HepG2 (cell line): ENCODE measurements at regions not wholly inside any gene's neighbourhood (a gene's known extent, or its start where the extent isn't known, plus 50 kb on each side); places are given as distances from the start of the nearest gene placed in this dataset.

ENCODE experiments used
- BORCS8-MEF2B ChIP-seq: sonication (generic); formaldehyde crosslinking; IDR thresholded peaks from 2 replicates; pipeline ENCODE4 v1.8.0; 2022; ENCODE audit warnings: mild to moderate bottlenecking, missing genetic modification reagents
- CBX1 ChIP-seq: IDR thresholded peaks from one replicate; pipeline ENCODE4 v1.6.1; 2016; ENCODE audit warnings: antibody characterized with exemption, low read depth
- FOXM1 ChIP-seq: sonication (generic); formaldehyde crosslinking; IDR thresholded peaks from 2 replicates; pipeline ENCODE4 v1.5.0; 2020; ENCODE audit warnings: missing genetic modification reagents
- FOXP1 ChIP-seq, 2 experiments: fragments of 450-650 bp in 1 of 2; IDR thresholded peaks; 2 replicates each; pipeline ENCODE4 v1.6.1; 2017 to 2018; ENCODE audit warnings: antibody characterized with exemption in 1 of 2
- HDAC6 ChIP-seq: fragments of 200-600 bp; sonication (generic); IDR thresholded peaks from 2 replicates; pipeline ENCODE4 v1.7.0; 2017; ENCODE audit warnings: mild to moderate bottlenecking, antibody characterized with exemption, low read length, low read depth
- HES4 ChIP-seq: sonication (generic); formaldehyde crosslinking; IDR thresholded peaks from 2 replicates; pipeline ENCODE4 v1.9.0; 2021; ENCODE audit warnings: mild to moderate bottlenecking, missing genetic modification reagents, borderline replicate concordance
- IRF2 ChIP-seq: IDR thresholded peaks from 2 replicates; pipeline ENCODE4 v1.6.1; 2018; ENCODE audit warnings: missing genetic modification reagents, missing compliant biosample characterization
- IRX3 ChIP-seq: sonication (generic); formaldehyde crosslinking; IDR thresholded peaks from 2 replicates; pipeline ENCODE4 v1.8.1; 2023; ENCODE audit warnings: mild to moderate bottlenecking, low read depth, missing genetic modification reagents, borderline replicate concordance
- KIAA2018 ChIP-seq: sonication (generic); formaldehyde crosslinking; IDR thresholded peaks from 2 replicates; pipeline ENCODE4 v1.5.0; 2020; ENCODE audit warnings: mild to moderate bottlenecking, missing genetic modification reagents, borderline replicate concordance
- MXD3 ChIP-seq: IDR thresholded peaks from 2 replicates; pipeline ENCODE4 v1.6.1; 2016; ENCODE audit warnings: mild to moderate bottlenecking, missing biosample characterization, missing genetic modification reagents
- PAX8 ChIP-seq: sonication (generic); formaldehyde crosslinking; IDR thresholded peaks from 2 replicates; pipeline ENCODE4 v1.8.0; 2022; ENCODE audit warnings: mild to moderate bottlenecking, missing genetic modification reagents, borderline replicate concordance
- RBM39 ChIP-seq: fragments of 200-400 bp; formaldehyde crosslinking; IDR thresholded peaks from one replicate; pipeline ENCODE4 v1.6.1; 2018; ENCODE audit warnings: antibody characterized with exemption, mild to moderate bottlenecking, low read depth, low read length; ENCODE audit not compliant: poor library complexity, severe bottlenecking
- TBL1XR1 ChIP-seq: fragments of 150-350 bp; IDR thresholded peaks from 2 replicates; pipeline ENCODE4 v1.6.1; 2014; ENCODE audit warnings: borderline replicate concordance, low read length; ENCODE audit not compliant: partially characterized antibody
- ZFP36 ChIP-seq: fragments of 150-350 bp; IDR thresholded peaks from 2 replicates; pipeline ENCODE4 v1.6.1; 2018; ENCODE audit warnings: borderline replicate concordance, low read length, low read depth; ENCODE audit not compliant: partially characterized antibody
- ZNF160 ChIP-seq: sonication (generic); formaldehyde crosslinking; IDR thresholded peaks from 2 replicates; pipeline ENCODE4 v1.8.0; 2022; ENCODE audit warnings: mild to moderate bottlenecking, inconsistent platforms, missing genetic modification reagents
- ZNF276 ChIP-seq: sonication (generic); formaldehyde crosslinking; IDR thresholded peaks from 2 replicates; pipeline ENCODE4 v1.4.0; 2020; ENCODE audit warnings: mild to moderate bottlenecking, low read depth, missing genetic modification reagents
- ZNF354B ChIP-seq: sonication (generic); formaldehyde crosslinking; IDR thresholded peaks from 2 replicates; pipeline ENCODE4 v1.8.0; 2022; ENCODE audit warnings: mild to moderate bottlenecking, missing genetic modification reagents
- ZNF558 ChIP-seq: sonication (generic); formaldehyde crosslinking; IDR thresholded peaks from 2 replicates; pipeline ENCODE4 v1.9.0; 2022; ENCODE audit warnings: mild to moderate bottlenecking, missing genetic modification reagents, borderline replicate concordance
- ZNF564 ChIP-seq: sonication (generic); formaldehyde crosslinking; IDR thresholded peaks from 2 replicates; pipeline ENCODE4 v1.8.1; 2023; ENCODE audit warnings: mild to moderate bottlenecking, missing genetic modification reagents
- ZNF777 ChIP-seq: sonication (generic); formaldehyde crosslinking; IDR thresholded peaks from 2 replicates; pipeline ENCODE4 v1.4.0; 2020; ENCODE audit warnings: missing genetic modification reagents
- ZNF879 ChIP-seq: sonication (generic); formaldehyde crosslinking; IDR thresholded peaks from 2 replicates; pipeline ENCODE4 v1.8.1; 2023; ENCODE audit warnings: missing genetic modification reagents
- ZSCAN12 ChIP-seq: sonication (generic); formaldehyde crosslinking; IDR thresholded peaks from 2 replicates; pipeline ENCODE4 v1.9.0; 2021; ENCODE audit warnings: mild to moderate bottlenecking, missing genetic modification reagents

GRCh38 chr17:72492941-72493340, 372.1 kb downstream of the SOX9 start (continued):
- TF ChIP-seq KIAA2018 (no peak), ZNF558 (CRISPR knock-in tag) (no peak), MXD3 (no peak), FOXP1 (IDR thresholded peaks at IDR 0.05) (no peak), FOXP1 (CRISPR knock-in tag; IDR thresholded peaks at IDR 0.05) (no peak), BORCS8-MEF2B (CRISPR knock-in tag) (0 out of 2 replicates have a peak, but pooled peaks have one; percentile 43), ZFP36 (no peak), IRF2 (no peak; the same call in 1 of the 2 replicates), CBX1 (no peak), ZNF160 (CRISPR knock-in tag) (no peak), FOXM1 (no peak), ZNF276 (CRISPR knock-in tag) (no peak), HES4 (CRISPR knock-in tag) (no peak), PAX8 (CRISPR knock-in tag) (no peak), ZNF777 (no peak), ZNF354B (CRISPR knock-in tag) (no peak), ZNF879 (CRISPR knock-in tag) (no peak), TBL1XR1 (peak; percentile 99), ZSCAN12 (no peak), HDAC6 (no peak), IRX3 (no peak), ZNF564 (CRISPR knock-in tag) (no peak), RBM39 (no peak)
